ENCODE measurements at regions not wholly inside any gene's neighbourhood (a gene's known extent, or its start where the extent isn't known, plus 50 kb on each side); places are given as distances from the start of the nearest gene placed in this dataset.

GRCh38 chr3:66553441-66554113 is 52.8 kb upstream of the LRIG1 start:
- TF ChIP-seq, protein P1, sequence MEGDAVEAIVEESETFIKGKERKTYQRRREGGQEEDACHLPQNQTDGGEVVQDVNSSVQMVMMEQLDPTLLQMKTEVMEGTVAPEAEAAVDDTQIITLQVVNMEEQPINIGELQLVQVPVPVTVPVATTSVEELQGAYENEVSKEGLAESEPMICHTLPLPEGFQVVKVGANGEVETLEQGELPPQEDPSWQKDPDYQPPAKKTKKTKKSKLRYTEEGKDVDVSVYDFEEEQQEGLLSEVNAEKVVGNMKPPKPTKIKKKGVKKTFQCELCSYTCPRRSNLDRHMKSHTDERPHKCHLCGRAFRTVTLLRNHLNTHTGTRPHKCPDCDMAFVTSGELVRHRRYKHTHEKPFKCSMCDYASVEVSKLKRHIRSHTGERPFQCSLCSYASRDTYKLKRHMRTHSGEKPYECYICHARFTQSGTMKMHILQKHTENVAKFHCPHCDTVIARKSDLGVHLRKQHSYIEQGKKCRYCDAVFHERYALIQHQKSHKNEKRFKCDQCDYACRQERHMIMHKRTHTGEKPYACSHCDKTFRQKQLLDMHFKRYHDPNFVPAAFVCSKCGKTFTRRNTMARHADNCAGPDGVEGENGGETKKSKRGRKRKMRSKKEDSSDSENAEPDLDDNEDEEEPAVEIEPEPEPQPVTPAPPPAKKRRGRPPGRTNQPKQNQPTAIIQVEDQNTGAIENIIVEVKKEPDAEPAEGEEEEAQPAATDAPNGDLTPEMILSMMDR (IDR thresholded peaks at IDR 0.05), result no peak
- TF ChIP-seq ZFX (IDR thresholded peaks at IDR 0.05; ENCODE audit: borderline replicate concordance), result no peak
